Amniotic epithelial cell (primary cell): ENCODE measurements at regions not wholly inside any gene's neighbourhood (a gene's known extent, or its start where the extent isn't known, plus 50 kb on each side); places are given as distances from the start of the nearest gene placed in this dataset.

Experiments
- DNase-seq: peaks from one replicate; pipeline ENCODE4 v3.0.0-alpha.2; 2010; ENCODE audit warnings: low read depth

- DNase-seq: no peak
These were observed 1464.7 kb downstream of the EFNA5 start for GRCh38 chr5:106205916-106206571.

- DNase-seq: no peak
These were observed 1468.7 kb downstream of the EFNA5 start for GRCh38 chr5:106202035-106202434.

- DNase-seq: no peak
These were observed 1469.8 kb downstream of the EFNA5 start for GRCh38 chr5:106200971-106201370.

GRCh38 chr5:106195679-106196474 lies 1474.9 kb downstream of the EFNA5 start:
- DNase-seq: no peak

- DNase-seq: no peak
These were observed 1481.5 kb downstream of the EFNA5 start for GRCh38 chr5:106189121-106189809.

GRCh38 chr5:106185661-106186081 lies 1485.1 kb downstream of the EFNA5 start:
- DNase-seq: no peak

GRCh38 chr5:106174903-106175302 lies 1495.8 kb downstream of the EFNA5 start:
- no peak for DNase-seq

- peak; percentile 48 for DNase-seq
These were observed 1497.8 kb downstream of the EFNA5 start for GRCh38 chr5:106172681-106173532.

- DNase-seq: peak; percentile 27
These were observed 1499.0 kb downstream of the EFNA5 start for GRCh38 chr5:106171708-106172107.

- DNase-seq: no peak
These were observed 1499.6 kb downstream of the EFNA5 start for GRCh38 chr5:106171132-106171531.

- no peak for DNase-seq
These were observed 1503.0 kb downstream of the EFNA5 start for GRCh38 chr5:106167766-106168165.

- no peak for DNase-seq
These were observed 1507.5 kb downstream of the EFNA5 start for GRCh38 chr5:106163233-106163632.

- no peak for DNase-seq
These were observed 1511.1 kb downstream of the EFNA5 start for GRCh38 chr5:106159616-106160015.

- no peak for DNase-seq
These were observed 1516.4 kb downstream of the EFNA5 start for GRCh38 chr5:106154280-106154716.

- DNase-seq: no peak
These were observed 1518.2 kb downstream of the EFNA5 start for GRCh38 chr5:106152569-106152968.

GRCh38 chr5:106142116-106142515 lies 1528.6 kb downstream of the EFNA5 start:
- DNase-seq: no peak

- peak; percentile 39 for DNase-seq
These were observed 1530.6 kb downstream of the EFNA5 start for GRCh38 chr5:106140101-106140500.

GRCh38 chr5:106136061-106136460 lies 1534.7 kb downstream of the EFNA5 start:
- DNase-seq: no peak

- no peak for DNase-seq
These were observed 1535.3 kb downstream of the EFNA5 start for GRCh38 chr5:106135473-106135872.

- no peak for DNase-seq
These were observed 1536.2 kb downstream of the EFNA5 start for GRCh38 chr5:106134549-106134948.

- no peak for DNase-seq
These were observed 1542.8 kb downstream of the EFNA5 start for GRCh38 chr5:106127985-106128384.

GRCh38 chr5:106127341-106127781 lies 1543.4 kb downstream of the EFNA5 start:
- peak; percentile 45 for DNase-seq
